Prostate gland (tissue), 2 donors: ENCODE measurements at regions not wholly inside any gene's neighbourhood (a gene's known extent, or its start where the extent isn't known, plus 50 kb on each side); places are given as distances from the start of the nearest gene placed in this dataset.

ENCODE experiments used
- CTCF ChIP-seq, 4 experiments: fragments of 200-600 bp in 2 of 4; fragments of 450-650 bp in 2 of 4; sonication (generic) in 2 of 4; IDR thresholded peaks; 1 replicate in 3 of 4; 2 replicates in 1 of 4; pipeline ENCODE4 v1.5.1; 2016 to 2019; ENCODE audit warnings: antibody characterized with exemption in 4 of 4, mild to moderate bottlenecking in 2 of 4, moderate library complexity in 2 of 4
- POLR2A ChIP-seq: fragments of 450-650 bp; IDR thresholded peaks from one replicate; pipeline ENCODE4 v1.6.1; 2016; ENCODE audit warnings: antibody characterized with exemption, mild to moderate bottlenecking
- POLR2AphosphoS5 ChIP-seq: sonication (generic); formaldehyde crosslinking; IDR thresholded peaks from one replicate; pipeline ENCODE4 v1.6.1; 2017; ENCODE audit warnings: antibody characterized with exemption

- no peak for TF ChIP-seq POLR2A
- TF ChIP-seq CTCF (IDR thresholded peaks at IDR 0.05): no peak
- TF ChIP-seq POLR2AphosphoS5: no peak
Measured at GRCh38 chr3:72008226-72008996, 223.5 kb upstream of the PROK2 start.
